IMR-90 (cell line): ENCODE measurements at regions not wholly inside any gene's neighbourhood (a gene's known extent, or its start where the extent isn't known, plus 50 kb on each side); places are given as distances from the start of the nearest gene placed in this dataset.
A peak's percentile ranks its signal among the peaks of the same experiment; 100 is the strongest.

Experiments
- ATAC-seq: fragments of 200-7000 bp; cut with Tn5 transposase; 2 replicates; pipeline ENCODE4 v1.9.1; 2020; ENCODE audit warnings: low read depth, mild to moderate bottlenecking, moderate library complexity
- BruUV-seq: library from RNA; stranded (reverse); fragments of 400-500 nt; replicated peaks from 2 replicates; lab custom pipeline; 2021; lab: Mats Ljungman, UMichigan
- CTCF ChIA-PET: fragments of 300-600 bp; formaldehyde crosslinking; extraction: SDS; loops from one replicate; lab custom pipeline; 2021; ENCODE audit warnings: antibody characterized with exemption; lab: Yijun Ruan, JAX
- POLR2A ChIA-PET: fragments of 300-600 bp; sonication (Branson Sonifier 250); formaldehyde crosslinking; loops from one replicate; lab custom pipeline; 2022; ENCODE audit warnings: antibody characterized with exemption; ENCODE audit not compliant: unreplicated experiment; lab: Charles Lee
- DNase-seq: peaks from one replicate; pipeline ENCODE4 v3.0.0; 2013
- H2AFZ ChIP-seq: replicated peaks from 2 replicates; pipeline ENCODE3; 2013; ENCODE audit warnings: low read length, mild to moderate bottlenecking; ENCODE audit not compliant: poor library complexity
- H2AK5ac ChIP-seq: 2 replicates; pipeline ENCODE4 v1.6.1; 2013; ENCODE audit warnings: low read depth, low read length, inconsistent platforms
- H2AK9ac ChIP-seq: replicated peaks from 2 replicates; pipeline ENCODE3; 2013; ENCODE audit warnings: mild to moderate bottlenecking, low read depth, low read length, moderate library complexity; ENCODE audit not compliant: poor library complexity
- H2BK120ac ChIP-seq: 2 replicates; pipeline ENCODE4 v1.6.1; 2013; ENCODE audit warnings: low read depth, low read length, inconsistent platforms
- H2BK15ac ChIP-seq: 3 replicates; pipeline ENCODE4 v1.6.1; 2013; ENCODE audit warnings: low read depth, low read length, inconsistent platforms
- H2BK20ac ChIP-seq: 2 replicates; pipeline ENCODE4 v1.6.1; 2013; ENCODE audit warnings: low read depth, mild to moderate bottlenecking, inconsistent platforms, low read length, moderate library complexity
- H2BK5ac ChIP-seq: 2 replicates; pipeline ENCODE4 v1.6.1; 2013; ENCODE audit warnings: mild to moderate bottlenecking, low read depth, low read length, inconsistent platforms; ENCODE audit not compliant: poor library complexity, severe bottlenecking
- H3K14ac ChIP-seq: replicated peaks from 2 replicates; pipeline ENCODE4 v1.6.1; 2013; ENCODE audit warnings: low read depth, low read length, inconsistent platforms
- H3K18ac ChIP-seq: 2 replicates; pipeline ENCODE4 v1.6.1; 2013; ENCODE audit warnings: low read depth, low read length, control low read depth
- H3K23ac ChIP-seq: 2 replicates; pipeline ENCODE4 v1.6.1; 2013; ENCODE audit warnings: low read depth, low read length, inconsistent platforms
- H3K27ac ChIP-seq: 2 replicates; pipeline ENCODE4 v1.5.1; 2013; ENCODE audit warnings: mild to moderate bottlenecking, control low read depth, low read length; ENCODE audit not compliant: insufficient read depth
- H3K27me3 ChIP-seq: 2 replicates; pipeline ENCODE4 v1.6.1; 2013; ENCODE audit warnings: low read length; ENCODE audit not compliant: control insufficient read depth, insufficient read depth
- H3K36me3 ChIP-seq: 2 replicates; pipeline ENCODE4 v1.6.1; 2013; ENCODE audit warnings: low read length, mixed read lengths; ENCODE audit not compliant: control insufficient read depth, insufficient read depth
- H3K4ac ChIP-seq: 2 replicates; pipeline ENCODE4 v1.6.1; 2013; ENCODE audit warnings: low read depth, low read length, inconsistent platforms
- H3K4me1 ChIP-seq: 2 replicates; pipeline ENCODE4 v1.6.1; 2013; ENCODE audit warnings: low read length, mixed read lengths; ENCODE audit not compliant: control insufficient read depth, insufficient read depth
- H3K4me2 ChIP-seq: 2 replicates; pipeline ENCODE4 v1.6.1; 2013; ENCODE audit warnings: low read depth, mild to moderate bottlenecking, control low read depth, low read length, moderate library complexity
- H3K4me3 ChIP-seq: 2 replicates; pipeline ENCODE4 v1.5.1; 2013; ENCODE audit warnings: low read depth, mild to moderate bottlenecking, control low read depth, low read length, moderate library complexity; ENCODE audit not compliant: insufficient read depth
- H3K56ac ChIP-seq: 2 replicates; pipeline ENCODE4 v1.6.1; 2013; ENCODE audit warnings: low read length, inconsistent platforms; ENCODE audit not compliant: insufficient read depth; ENCODE audit errors: extremely low read depth
- H3K79me1 ChIP-seq, 2 experiments: 2 replicates each; pipeline ENCODE4 v1.6.1; 2013; ENCODE audit warnings: low read length in 2 of 2, inconsistent platforms in 1 of 2, low read depth in 1 of 2
- H3K9ac ChIP-seq: 2 replicates; pipeline ENCODE4 v1.6.1; 2013; ENCODE audit warnings: low read depth, low read length, control low read depth
- H3K9me1 ChIP-seq: 2 replicates; pipeline ENCODE4 v1.6.1; 2013; ENCODE audit warnings: low read length, inconsistent platforms; ENCODE audit not compliant: insufficient read depth
- H3K9me3 ChIP-seq: 2 replicates; pipeline ENCODE4 v1.6.1; 2013; ENCODE audit warnings: low read length; ENCODE audit not compliant: control insufficient read depth, insufficient read depth
- H4K20me1 ChIP-seq: 2 replicates; pipeline ENCODE4 v1.6.1; 2013; ENCODE audit warnings: low read length, inconsistent platforms; ENCODE audit not compliant: insufficient read depth
- H4K5ac ChIP-seq: 2 replicates; pipeline ENCODE4 v1.6.1; 2013; ENCODE audit warnings: mild to moderate bottlenecking, low read depth, low read length, control low read depth
- H4K8ac ChIP-seq, 2 experiments: 2 replicates each; pipeline ENCODE4 v1.6.1; 2013; ENCODE audit warnings: low read depth in 2 of 2, low read length in 2 of 2, control low read depth in 1 of 2, inconsistent platforms in 1 of 2
- H4K91ac ChIP-seq: 2 replicates; pipeline ENCODE4 v1.6.1; 2013; ENCODE audit warnings: low read depth, low read length, inconsistent platforms; ENCODE audit not compliant: insufficient read depth
- MAFK ChIP-seq: IDR thresholded peaks from 2 replicates; pipeline ENCODE4 v1.6.1; 2012; ENCODE audit warnings: low read depth, low read length, improper control_type of control experiment
- WGBS, 2 experiments: methylation state at CpG; one replicate each; pipeline versions ENCODE4 v1.1.5 to v1.1.7; 2013; ENCODE audit warnings: missing lambda C conversion rate in 2 of 2; ENCODE audit not compliant: insufficient read length in 1 of 2; ENCODE audit errors: extremely low coverage in 2 of 2; 5-methylcytosine and 5-hydroxymethylcytosine counted together
- dilution Hi-C: fragments of 300-500 bp; cut with HindIII; formaldehyde crosslinking; loops from one replicate; pipeline ENCODE4 v1.14.3; 2018; ENCODE audit warnings: low sequenced_read_pairs; ENCODE audit not compliant: unreplicated experiment
- in situ Hi-C: fragments of 300-500 bp; cut with MboI; formaldehyde crosslinking; loops from 3 replicates; pipeline ENCODE4 v1.14.3; 2019; ENCODE audit warnings: low sequenced_read_pairs, inconsistent platforms, mixed read lengths
- intact Hi-C: fragments of 100-400 bp; cut with micrococcal nuclease; formaldehyde crosslinking; loops from 2 replicates; pipeline ENCODE4 v1.10.0; 2022
- TF ChIP-seq, protein P1 (sequence below): fragments of 150-350 bp; IDR thresholded peaks from 2 replicates; pipeline ENCODE4 v1.6.1; 2017; ENCODE audit warnings: mild to moderate bottlenecking, antibody characterized with exemption, low read length, low read depth

DNA sequence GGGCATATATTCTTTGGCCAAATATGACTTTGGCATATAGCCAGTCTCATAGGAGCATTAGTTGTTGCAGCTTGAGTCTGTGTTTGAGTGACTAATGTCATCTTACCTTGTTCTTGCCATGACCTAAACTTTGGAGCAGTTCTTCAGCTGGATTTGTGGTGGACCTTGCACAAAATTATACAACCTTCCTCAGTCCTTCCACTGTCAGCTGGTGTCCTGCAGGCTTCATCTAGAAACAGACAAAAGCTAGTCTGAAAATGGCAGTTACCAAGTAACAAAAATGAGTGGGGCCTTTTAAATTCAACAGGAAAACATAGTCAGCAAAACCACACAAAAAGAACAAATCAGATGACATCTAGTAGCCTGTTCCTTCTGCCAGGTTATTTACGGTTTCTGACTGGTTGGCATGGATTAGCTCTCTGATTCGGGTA lies 59.5 kb upstream of the HECTD2 start:
- ChIA-PET CTCF (no interaction called here), POLR2A (no interaction called here)
- peak overlapping the region; percentile 35; the same call in 1 of the 2 replicates for H3K23ac ChIP-seq
- no peak overlapping the region for H3K4me3 ChIP-seq
- ATAC-seq: no peak
- H3K36me3 ChIP-seq: no peaks in the 10 kb centered on the region
- peak overlapping the region; percentile 99 for H4K5ac ChIP-seq
- no peaks in the 10 kb centered on the region for H4K20me1 ChIP-seq
- H3K56ac ChIP-seq: no peak overlapping the region
- peak overlapping the region; percentile 12; the same call in 1 of the 3 replicates for H2BK15ac ChIP-seq
- H4K91ac ChIP-seq: peak overlapping the region; percentile 30
- H2AK9ac ChIP-seq: no peak overlapping the region
- H2BK20ac ChIP-seq: peak overlapping the region; percentile 66
- DNase-seq: no peak
- dilution Hi-C loops: no loop called here
- no peak overlapping the region for H3K9ac ChIP-seq
- H3K9me1 ChIP-seq: peaks cover 7% of the 10 kb centered on the region; the same call in 1 of the 2 replicates
- H3K27ac ChIP-seq: peak overlapping the region; percentile 58; the same call in 1 of the 2 replicates
- peak overlapping the region; percentile 24; the same call in 1 of the 2 replicates for H3K4ac ChIP-seq
- H2BK5ac ChIP-seq: peak overlapping the region; percentile 87
- H3K27me3 ChIP-seq: no peaks in the 10 kb centered on the region
- no peaks in the 10 kb centered on the region for H3K79me1 ChIP-seq
- no peak overlapping the region for H2AK5ac ChIP-seq
- peak overlapping the region; percentile 58 for H2BK120ac ChIP-seq
- intact Hi-C loops: no loop called here
- no peaks in the 10 kb centered on the region for H3K9me3 ChIP-seq
- no CpG with 5 or more reads among the region's 2 CpGs for WGBS, 2 experiments
- no peak overlapping the region for H3K4me2 ChIP-seq
- TF ChIP-seq, protein P1, sequence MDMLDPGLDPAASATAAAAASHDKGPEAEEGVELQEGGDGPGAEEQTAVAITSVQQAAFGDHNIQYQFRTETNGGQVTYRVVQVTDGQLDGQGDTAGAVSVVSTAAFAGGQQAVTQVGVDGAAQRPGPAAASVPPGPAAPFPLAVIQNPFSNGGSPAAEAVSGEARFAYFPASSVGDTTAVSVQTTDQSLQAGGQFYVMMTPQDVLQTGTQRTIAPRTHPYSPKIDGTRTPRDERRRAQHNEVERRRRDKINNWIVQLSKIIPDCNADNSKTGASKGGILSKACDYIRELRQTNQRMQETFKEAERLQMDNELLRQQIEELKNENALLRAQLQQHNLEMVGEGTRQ: no peak
- TF ChIP-seq MAFK: peak; percentile 22; the same call in 1 of the 2 replicates
- in situ Hi-C loops: no loop called here
- H2AFZ ChIP-seq: no peak overlapping the region
- no TSS peak for BruUV-seq
- peak overlapping the region; percentile 41; the same call in 1 of the 2 replicates for H3K14ac ChIP-seq
- peak overlapping the region in 1 of 2 experiments; percentile 74; a peak in 2 of 4 replicates for H4K8ac ChIP-seq
- H3K4me1 ChIP-seq: peaks cover 18% of the 10 kb centered on the region
- peak overlapping the region; percentile 99 for H3K18ac ChIP-seq
